Osteocyte (in vitro differentiated cells): ENCODE measurements at regions not wholly inside any gene's neighbourhood (a gene's known extent, or its start where the extent isn't known, plus 50 kb on each side); places are given as distances from the start of the nearest gene placed in this dataset.
"Not testable (repeated sequence)": the region's sequence is repeated elsewhere in the genome, so short reads cannot be mapped to it uniquely, and the experiment has no call there.

ENCODE experiments used
- DNase-seq: peaks from one replicate; pipeline ENCODE4 v3.0.0; 2021; ENCODE audit warnings: mixed read lengths; ENCODE audit not compliant: unreplicated experiment; ENCODE audit errors: extremely low spot score
- H3K27ac Mint-ChIP-seq: one replicate; pipeline ENCODE4 v1.8.0; 2021; ENCODE audit warnings: mild to moderate bottlenecking, mixed read lengths; ENCODE audit not compliant: unreplicated experiment
- H3K27me3 Mint-ChIP-seq: one replicate; pipeline ENCODE4 v1.8.0; 2021; ENCODE audit warnings: mixed read lengths; ENCODE audit not compliant: unreplicated experiment
- H3K36me3 Mint-ChIP-seq: one replicate; pipeline ENCODE4 v1.8.0; 2021; ENCODE audit warnings: mixed read lengths; ENCODE audit not compliant: unreplicated experiment
- H3K4me1 Mint-ChIP-seq: one replicate; pipeline ENCODE4 v1.8.0; 2021; ENCODE audit warnings: mixed read lengths; ENCODE audit not compliant: unreplicated experiment
- H3K4me3 Mint-ChIP-seq: one replicate; pipeline ENCODE4 v1.8.0; 2021; ENCODE audit warnings: mild to moderate bottlenecking, moderate library complexity, mixed read lengths; ENCODE audit not compliant: unreplicated experiment
- H3K9me3 Mint-ChIP-seq: one replicate; pipeline ENCODE4 v1.8.0; 2021; ENCODE audit warnings: mixed read lengths; ENCODE audit not compliant: unreplicated experiment
- TF ChIP-seq, protein P1 (sequence below): fragments of 200-600 bp; sonication (generic); IDR thresholded peaks from 2 replicates; pipeline ENCODE4 v1.5.0; 2021; ENCODE audit warnings: antibody characterized with exemption, mild to moderate bottlenecking, moderate library complexity

DNA sequence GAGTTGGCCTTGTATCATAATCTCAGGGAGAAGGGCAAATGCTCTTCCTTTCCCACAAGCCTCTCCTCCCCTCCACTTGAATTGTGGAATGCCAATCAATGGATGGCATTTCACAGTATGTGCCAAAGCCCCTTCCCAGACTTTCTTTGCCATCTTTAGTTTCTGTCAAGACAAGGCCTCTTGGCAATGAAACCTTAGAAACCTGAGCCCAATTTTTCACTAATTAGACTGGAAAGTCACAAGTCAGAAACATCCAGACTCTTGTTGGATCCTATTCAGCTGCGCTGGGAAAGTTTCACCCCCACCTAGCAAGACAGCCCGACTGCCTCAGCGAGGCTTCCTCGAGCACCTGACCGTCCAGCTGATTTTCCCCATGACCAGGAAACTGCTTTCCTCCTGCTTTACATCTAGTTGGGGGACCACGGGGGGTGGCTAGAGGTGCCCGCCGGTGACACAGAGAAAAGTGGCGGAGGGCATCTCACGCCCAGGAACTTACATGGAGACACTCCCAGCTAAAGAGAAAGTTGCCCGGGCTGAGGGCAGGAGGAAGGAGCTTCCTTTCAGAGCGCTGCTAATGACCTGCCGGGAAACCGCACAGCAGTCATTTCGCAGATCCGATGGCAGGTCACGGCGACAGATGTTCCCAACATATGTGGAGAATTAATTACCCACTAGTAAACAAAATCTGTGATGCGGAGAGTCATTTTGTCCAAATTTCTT lies 302.6 kb upstream of the RRP15 start:
- Mint-ChIP-seq H3K4me3 (no peak overlapping the region), H3K4me1 (no peaks in the 10 kb centered on the region), H3K27ac (no peak overlapping the region), H3K36me3 (no peaks in the 10 kb centered on the region), H3K27me3 (peaks cover 12% of the 10 kb centered on the region), H3K9me3 (no peaks in the 10 kb centered on the region)
- no peak for DNase-seq
- TF ChIP-seq, protein P1, sequence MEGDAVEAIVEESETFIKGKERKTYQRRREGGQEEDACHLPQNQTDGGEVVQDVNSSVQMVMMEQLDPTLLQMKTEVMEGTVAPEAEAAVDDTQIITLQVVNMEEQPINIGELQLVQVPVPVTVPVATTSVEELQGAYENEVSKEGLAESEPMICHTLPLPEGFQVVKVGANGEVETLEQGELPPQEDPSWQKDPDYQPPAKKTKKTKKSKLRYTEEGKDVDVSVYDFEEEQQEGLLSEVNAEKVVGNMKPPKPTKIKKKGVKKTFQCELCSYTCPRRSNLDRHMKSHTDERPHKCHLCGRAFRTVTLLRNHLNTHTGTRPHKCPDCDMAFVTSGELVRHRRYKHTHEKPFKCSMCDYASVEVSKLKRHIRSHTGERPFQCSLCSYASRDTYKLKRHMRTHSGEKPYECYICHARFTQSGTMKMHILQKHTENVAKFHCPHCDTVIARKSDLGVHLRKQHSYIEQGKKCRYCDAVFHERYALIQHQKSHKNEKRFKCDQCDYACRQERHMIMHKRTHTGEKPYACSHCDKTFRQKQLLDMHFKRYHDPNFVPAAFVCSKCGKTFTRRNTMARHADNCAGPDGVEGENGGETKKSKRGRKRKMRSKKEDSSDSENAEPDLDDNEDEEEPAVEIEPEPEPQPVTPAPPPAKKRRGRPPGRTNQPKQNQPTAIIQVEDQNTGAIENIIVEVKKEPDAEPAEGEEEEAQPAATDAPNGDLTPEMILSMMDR: no peak

DNA sequence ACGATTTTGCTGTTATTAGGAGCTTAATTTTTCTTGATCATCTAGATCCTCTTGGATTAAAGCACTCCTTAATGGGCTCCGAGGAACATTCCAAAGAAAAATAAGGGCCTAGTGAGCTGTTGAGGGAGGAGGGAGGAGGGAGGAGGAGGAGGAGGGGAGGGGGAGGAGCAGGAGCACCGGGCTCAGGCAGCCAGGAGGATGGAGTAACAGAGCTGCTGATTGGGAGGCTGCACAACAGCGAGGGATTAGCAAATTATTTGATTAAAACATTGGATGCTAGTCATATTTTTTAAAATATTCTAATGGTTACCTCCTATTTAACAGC lies 302.1 kb upstream of the RRP15 start:
- no peak overlapping the region for H3K4me3 Mint-ChIP-seq
- no peak for DNase-seq
- H3K27ac Mint-ChIP-seq: no peak overlapping the region
- peaks cover 12% of the 10 kb centered on the region for H3K27me3 Mint-ChIP-seq
- TF ChIP-seq, protein P1: no peak
- H3K9me3 Mint-ChIP-seq: no peaks in the 10 kb centered on the region
- H3K36me3 Mint-ChIP-seq: no peaks in the 10 kb centered on the region
- H3K4me1 Mint-ChIP-seq: no peaks in the 10 kb centered on the region

DNA sequence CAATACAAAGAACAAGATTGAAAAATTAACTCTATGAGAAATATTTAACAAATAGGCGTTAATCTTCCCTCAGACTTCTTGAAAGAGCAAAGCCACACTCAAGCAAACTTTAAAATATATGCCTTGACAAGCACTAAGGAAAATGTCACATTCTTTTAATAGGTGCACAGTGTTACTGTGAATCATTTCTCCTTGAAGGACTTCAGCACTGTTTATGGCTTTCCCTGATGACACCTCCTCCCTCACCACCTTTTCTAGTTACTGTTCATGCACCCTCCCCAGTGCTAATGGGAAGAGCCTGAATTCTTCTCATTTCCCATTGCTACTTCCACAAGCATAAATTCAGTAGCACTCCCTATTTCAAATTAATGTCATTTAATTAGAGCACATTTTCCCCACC lies 299.5 kb upstream of the RRP15 start:
- Mint-ChIP-seq H3K27me3 (peaks cover 11% of the 10 kb centered on the region), H3K9me3 (no peaks in the 10 kb centered on the region), H3K36me3 (no peaks in the 10 kb centered on the region), H3K4me3 (no peak overlapping the region), H3K4me1 (no peaks in the 10 kb centered on the region), H3K27ac (no peak overlapping the region)
- DNase-seq: no peak
- TF ChIP-seq, protein P1: no peak

DNA sequence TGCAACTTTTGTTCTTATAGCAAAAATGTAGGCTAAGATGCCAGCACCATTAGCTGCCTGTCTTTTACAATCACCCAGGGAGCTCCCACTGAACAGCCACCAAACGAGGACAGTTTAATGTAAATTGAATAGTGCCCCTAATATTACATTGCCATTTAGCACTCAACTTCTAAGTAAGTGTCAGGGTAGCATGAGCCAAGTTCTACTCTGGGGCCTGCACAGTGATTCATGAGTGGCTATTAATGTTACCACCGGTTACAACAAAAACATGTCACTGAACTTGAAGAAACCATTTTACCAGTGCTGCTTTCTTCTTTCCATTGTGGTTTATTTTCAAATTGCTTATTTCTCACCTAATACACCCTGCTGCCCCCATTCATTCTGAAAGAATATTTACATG lies 295.6 kb upstream of the RRP15 start:
- no peak overlapping the region for H3K4me3 Mint-ChIP-seq
- H3K9me3 Mint-ChIP-seq: no peaks in the 10 kb centered on the region
- no peak overlapping the region for H3K27ac Mint-ChIP-seq
- no peaks in the 10 kb centered on the region for H3K36me3 Mint-ChIP-seq
- no peak for DNase-seq
- peaks cover 8% of the 10 kb centered on the region for H3K27me3 Mint-ChIP-seq
- H3K4me1 Mint-ChIP-seq: no peaks in the 10 kb centered on the region
- TF ChIP-seq, protein P1: no peak

DNA sequence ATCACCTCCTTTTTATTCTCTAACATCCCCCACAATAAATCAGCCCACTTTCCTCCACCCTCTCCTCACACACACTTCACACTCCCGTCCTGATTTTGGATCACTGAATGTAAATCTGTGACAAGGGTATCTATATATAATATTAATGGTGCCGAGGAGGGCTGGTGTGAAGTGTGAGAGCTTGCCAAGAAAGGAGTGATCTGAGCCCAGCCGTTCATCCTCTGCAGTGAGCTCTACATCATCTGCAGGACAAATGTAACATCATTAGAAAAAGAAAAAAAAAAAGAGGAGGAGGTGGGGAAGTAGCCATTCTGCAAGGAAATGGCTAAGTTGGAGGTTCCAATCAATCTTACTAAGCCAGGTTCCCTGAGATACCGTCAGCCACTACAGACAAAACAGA lies 291.7 kb upstream of the RRP15 start:
- TF ChIP-seq, protein P1: no peak
- Mint-ChIP-seq H3K9me3 (no peaks in the 10 kb centered on the region), H3K27ac (no peak overlapping the region), H3K27me3 (peaks cover 2% of the 10 kb centered on the region), H3K36me3 (no peaks in the 10 kb centered on the region), H3K4me3 (no peak overlapping the region), H3K4me1 (no peaks in the 10 kb centered on the region)
- no peak for DNase-seq

DNA sequence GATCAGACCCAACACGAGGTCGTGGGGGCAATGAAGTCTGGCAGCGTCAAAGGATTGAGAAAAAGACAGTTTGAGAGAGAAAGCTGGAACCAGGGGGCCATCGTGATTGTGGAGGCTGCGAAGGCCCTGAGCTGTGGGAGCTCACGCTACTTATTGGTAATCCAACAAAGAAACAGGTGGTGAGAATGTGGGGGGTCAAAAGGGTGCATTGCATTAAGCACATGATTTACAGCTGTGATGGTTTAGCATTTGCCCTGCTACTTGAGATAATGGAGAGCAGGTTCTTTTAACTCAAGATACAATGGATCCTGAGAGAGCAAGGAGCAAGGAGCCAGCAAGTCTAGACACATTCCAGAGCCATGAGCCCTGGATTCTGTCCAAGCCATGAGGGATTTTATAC lies 276.8 kb upstream of the RRP15 start:
- not testable (repeated sequence) for H3K4me1 Mint-ChIP-seq, DNase-seq, H3K36me3 Mint-ChIP-seq, H3K9me3 Mint-ChIP-seq, H3K4me3 Mint-ChIP-seq, H3K27me3 Mint-ChIP-seq, H3K27ac Mint-ChIP-seq

DNA sequence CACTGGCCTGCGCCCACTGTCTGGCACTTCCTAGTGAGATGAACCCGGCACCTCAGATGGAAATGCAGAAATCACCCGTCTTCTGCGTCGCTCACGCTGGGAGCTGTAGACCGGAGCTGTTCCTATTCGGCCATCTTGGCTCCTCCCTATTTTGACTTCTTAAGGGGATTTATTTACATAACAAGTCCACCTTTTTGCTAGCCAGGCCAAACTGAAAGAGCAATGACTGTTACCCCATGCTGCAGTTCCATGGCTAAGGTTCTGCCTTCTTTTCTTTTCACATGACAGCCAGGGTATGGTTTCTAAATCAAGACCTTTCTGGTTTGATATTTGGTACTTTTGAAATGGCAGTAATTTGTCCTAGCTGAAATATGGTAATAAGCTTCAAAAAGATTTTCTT lies 270.0 kb upstream of the RRP15 start:
- not testable (repeated sequence) for H3K9me3 Mint-ChIP-seq, H3K27me3 Mint-ChIP-seq, H3K4me3 Mint-ChIP-seq, H3K36me3 Mint-ChIP-seq, H3K4me1 Mint-ChIP-seq, DNase-seq, H3K27ac Mint-ChIP-seq
